Mesenteric fat pad (tissue), 1 donor: ENCODE measurements at regions not wholly inside any gene's neighbourhood (a gene's known extent, or its start where the extent isn't known, plus 50 kb on each side); places are given as distances from the start of the nearest gene placed in this dataset.

Source experiments
- DNase-seq: peaks from one replicate; pipeline ENCODE4 v3.0.0-alpha.2; 2020; ENCODE audit warnings: low spot score
- donor health status: DM: yes; HTN: yes; CAD: no.

GRCh38 chr17:79295307-79295706 lies 220.7 kb downstream of the ENGASE start:
- DNase-seq = no peak

GRCh38 chr17:79294459-79295071 lies 219.9 kb downstream of the ENGASE start:
- no peak for DNase-seq

GRCh38 chr17:79292501-79292900 lies 217.9 kb downstream of the ENGASE start:
- DNase-seq = no peak

- no peak for DNase-seq
Observed at GRCh38 chr17:79291391-79291790, 216.8 kb downstream of the ENGASE start.

- DNase-seq = no peak
Observed at GRCh38 chr17:79290726-79291125, 216.1 kb downstream of the ENGASE start.

- DNase-seq = no peak
Observed at GRCh38 chr17:79288950-79289349, 214.3 kb downstream of the ENGASE start.

GRCh38 chr17:79286440-79286839 lies 211.8 kb downstream of the ENGASE start:
- no peak for DNase-seq

GRCh38 chr17:79285973-79286372 lies 211.3 kb downstream of the ENGASE start:
- DNase-seq = no peak

GRCh38 chr17:79282294-79282693 lies 207.7 kb downstream of the ENGASE start:
- DNase-seq = no peak

GRCh38 chr17:79281803-79282202 lies 207.2 kb downstream of the ENGASE start:
- no peak for DNase-seq

- DNase-seq = no peak
Observed at GRCh38 chr17:79280866-79281572, 206.4 kb downstream of the ENGASE start.

- DNase-seq = no peak
Observed at GRCh38 chr17:79280010-79280409, 205.4 kb downstream of the ENGASE start.

GRCh38 chr17:79279320-79279719 lies 204.7 kb downstream of the ENGASE start:
- no peak for DNase-seq

GRCh38 chr17:79276821-79277220 lies 202.2 kb downstream of the ENGASE start:
- DNase-seq = no peak

GRCh38 chr17:79273660-79274059 lies 199.0 kb downstream of the ENGASE start:
- DNase-seq = no peak

- DNase-seq = no peak
Observed at GRCh38 chr17:79272666-79273219, 198.1 kb downstream of the ENGASE start.

- no peak for DNase-seq
Observed at GRCh38 chr17:79272220-79272619, 197.6 kb downstream of the ENGASE start.

GRCh38 chr17:79269620-79270019 lies 195.0 kb downstream of the ENGASE start:
- DNase-seq = no peak

- DNase-seq = no peak
Observed at GRCh38 chr17:79263191-79263590, 188.6 kb downstream of the ENGASE start.

GRCh38 chr17:79262624-79263023 lies 188.0 kb downstream of the ENGASE start:
- DNase-seq = no peak

GRCh38 chr17:79261355-79262072 lies 186.9 kb downstream of the ENGASE start:
- no peak for DNase-seq

GRCh38 chr17:79258843-79259242 lies 184.2 kb downstream of the ENGASE start:
- no peak for DNase-seq
